NCI-H2196 (cell line): ENCODE measurements at regions not wholly inside any gene's neighbourhood (a gene's known extent, or its start where the extent isn't known, plus 50 kb on each side); places are given as distances from the start of the nearest gene placed in this dataset.

ENCODE experiments used
- DNase-seq: peaks from one replicate; lab custom pipeline; 2025; ENCODE audit not compliant: unreplicated experiment; lab: John Stamatoyannopoulos, UW

DNA sequence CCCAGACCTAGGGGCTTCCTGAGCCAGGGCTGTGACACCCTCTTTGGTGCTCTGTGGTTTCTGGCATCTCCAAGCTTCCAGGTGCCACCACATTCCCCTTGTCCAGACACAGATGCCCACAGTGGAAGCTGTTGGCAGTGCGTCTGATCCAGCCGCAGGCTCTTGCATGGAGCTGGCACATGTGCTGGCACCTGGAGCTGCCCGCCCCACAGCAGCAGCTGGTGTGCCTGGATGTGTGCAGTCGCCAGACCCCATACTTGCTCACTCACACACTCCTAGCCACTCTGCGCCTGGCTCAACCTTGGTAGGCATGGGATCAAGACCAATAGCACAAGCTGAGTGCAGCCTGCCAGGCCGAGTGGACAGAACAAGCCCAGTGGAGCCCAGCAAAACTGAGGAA is 106.5 kb downstream of the LYZL1 start:
- no peak for DNase-seq

DNA sequence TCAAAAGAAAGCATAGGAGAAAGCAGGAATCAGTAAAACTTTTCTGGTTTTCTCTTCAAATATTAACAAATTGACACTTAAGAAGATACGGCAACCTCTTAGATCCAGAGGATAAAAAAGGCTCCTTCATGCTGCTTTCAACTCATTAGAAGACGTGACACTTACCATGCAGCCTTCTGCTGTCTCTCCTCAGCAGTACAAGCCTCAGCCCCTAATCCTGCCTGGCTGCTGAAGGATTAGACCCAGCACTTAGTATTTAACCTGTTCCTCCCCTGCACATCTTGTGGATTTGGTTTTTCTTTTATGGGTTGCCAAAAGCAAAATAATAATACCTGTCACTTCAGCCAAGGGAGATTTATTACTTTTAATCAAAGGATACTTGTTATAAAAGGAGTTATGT is 108.4 kb downstream of the LYZL1 start:
- DNase-seq: no peak

DNA sequence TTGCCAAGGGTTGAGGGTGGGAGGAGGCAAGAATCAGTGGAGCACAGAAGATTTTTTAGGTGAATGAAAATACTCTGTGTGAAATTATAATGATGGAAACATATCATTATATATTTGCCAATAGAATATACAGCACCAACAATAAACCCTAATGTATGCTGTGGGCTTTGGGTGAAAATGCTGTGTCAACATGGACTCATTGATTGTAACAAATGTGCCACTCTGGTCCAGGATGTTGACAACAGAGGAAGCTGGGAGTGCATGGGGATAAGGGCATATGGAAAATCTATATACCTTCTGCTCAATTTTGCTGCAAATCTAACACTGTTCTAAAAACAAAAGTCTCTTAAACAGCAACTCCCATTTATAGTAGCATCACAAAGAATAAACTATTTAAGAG is 114.3 kb downstream of the LYZL1 start:
- no peak for DNase-seq

DNA sequence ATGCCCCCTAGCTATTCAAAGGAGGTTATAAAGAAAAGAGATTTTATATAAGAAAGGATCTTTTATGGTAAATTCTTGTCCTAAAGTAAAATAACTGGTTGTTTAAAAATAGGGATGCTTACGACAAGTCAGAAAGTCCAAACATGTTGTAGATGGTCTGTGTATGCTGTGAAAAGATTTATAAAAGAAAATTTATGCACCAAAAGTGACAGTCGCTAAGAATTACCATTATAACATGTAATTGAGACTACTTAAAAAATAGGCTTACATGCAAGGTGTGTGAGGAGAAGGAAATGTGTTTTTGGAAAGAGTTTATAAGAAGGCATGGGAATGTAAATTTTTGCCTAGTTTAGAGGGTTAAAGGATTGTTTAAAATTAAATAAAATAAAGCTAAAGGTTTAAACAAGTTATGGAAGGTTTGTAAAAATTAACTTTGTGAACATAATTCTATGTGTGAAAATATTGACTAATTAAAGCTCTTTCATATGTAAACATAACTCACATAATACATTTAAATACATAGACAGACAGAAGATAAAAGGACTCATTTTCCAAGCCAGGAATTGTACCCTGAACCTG is 118.5 kb downstream of the LYZL1 start:
- DNase-seq: no peak
